D721Med (cell line): ENCODE measurements at regions not wholly inside any gene's neighbourhood (a gene's known extent, or its start where the extent isn't known, plus 50 kb on each side); places are given as distances from the start of the nearest gene placed in this dataset.
"Not testable (repeated sequence)": the region's sequence is repeated elsewhere in the genome, so short reads cannot be mapped to it uniquely, and the experiment has no call there.

Source experiments
- DNase-seq: peaks from one replicate; pipeline ENCODE4 v3.0.0; 2011; ENCODE audit warnings: low spot score; ENCODE audit not compliant: insufficient read length
- FAIRE-seq: peaks from 2 replicates; lab custom pipeline; 2011; peaks lifted over from hg19 to GRCh38; lab: Jason Lieb, UNC
- TF ChIP-seq, protein P1 (sequence below): IDR thresholded peaks from 2 replicates; pipeline ENCODE4 v1.5.1; 2012; ENCODE audit warnings: mild to moderate bottlenecking, control low read depth; ENCODE audit not compliant: insufficient read depth; ENCODE audit errors: missing control alignments

DNA sequence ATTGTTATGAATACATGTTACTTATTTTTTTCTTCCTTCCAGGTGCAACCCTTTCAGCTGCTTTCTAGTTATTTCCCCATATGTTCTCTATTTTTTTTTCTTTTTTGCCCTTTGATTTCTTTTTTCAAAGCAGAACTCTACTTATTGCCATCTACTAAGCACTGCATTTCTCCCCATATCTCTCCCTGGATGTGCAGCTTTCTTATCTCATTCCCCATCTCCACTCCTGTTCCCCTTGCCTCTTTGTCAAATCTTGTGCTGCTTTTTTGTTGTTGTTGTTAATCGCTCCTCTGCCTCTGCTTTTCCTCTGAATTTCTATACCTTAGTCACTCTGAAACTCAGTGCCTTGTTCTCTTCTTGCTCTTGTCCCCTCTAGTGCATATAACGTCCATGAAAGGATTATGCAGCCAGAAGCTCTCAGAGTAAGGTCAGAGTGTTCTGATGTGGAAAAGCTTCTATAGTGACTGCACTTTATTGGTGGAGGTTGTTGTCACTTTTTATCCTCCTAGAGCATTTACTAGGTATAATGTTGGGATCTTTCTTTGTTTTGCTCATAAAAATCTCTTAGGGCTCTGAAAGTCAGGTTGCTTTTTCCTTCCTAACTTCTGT, 51.1 kb upstream of the JADE1 start:
- DNase-seq (no peak), FAIRE-seq (no peak)
- TF ChIP-seq, protein P1, sequence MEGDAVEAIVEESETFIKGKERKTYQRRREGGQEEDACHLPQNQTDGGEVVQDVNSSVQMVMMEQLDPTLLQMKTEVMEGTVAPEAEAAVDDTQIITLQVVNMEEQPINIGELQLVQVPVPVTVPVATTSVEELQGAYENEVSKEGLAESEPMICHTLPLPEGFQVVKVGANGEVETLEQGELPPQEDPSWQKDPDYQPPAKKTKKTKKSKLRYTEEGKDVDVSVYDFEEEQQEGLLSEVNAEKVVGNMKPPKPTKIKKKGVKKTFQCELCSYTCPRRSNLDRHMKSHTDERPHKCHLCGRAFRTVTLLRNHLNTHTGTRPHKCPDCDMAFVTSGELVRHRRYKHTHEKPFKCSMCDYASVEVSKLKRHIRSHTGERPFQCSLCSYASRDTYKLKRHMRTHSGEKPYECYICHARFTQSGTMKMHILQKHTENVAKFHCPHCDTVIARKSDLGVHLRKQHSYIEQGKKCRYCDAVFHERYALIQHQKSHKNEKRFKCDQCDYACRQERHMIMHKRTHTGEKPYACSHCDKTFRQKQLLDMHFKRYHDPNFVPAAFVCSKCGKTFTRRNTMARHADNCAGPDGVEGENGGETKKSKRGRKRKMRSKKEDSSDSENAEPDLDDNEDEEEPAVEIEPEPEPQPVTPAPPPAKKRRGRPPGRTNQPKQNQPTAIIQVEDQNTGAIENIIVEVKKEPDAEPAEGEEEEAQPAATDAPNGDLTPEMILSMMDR, result no peak

- FAIRE-seq, result no peak
- no peak for DNase-seq
- TF ChIP-seq, protein P1, result no peak
These were observed 51.8 kb upstream of the JADE1 start for GRCh38 chr4:128757712-128758111.

DNA sequence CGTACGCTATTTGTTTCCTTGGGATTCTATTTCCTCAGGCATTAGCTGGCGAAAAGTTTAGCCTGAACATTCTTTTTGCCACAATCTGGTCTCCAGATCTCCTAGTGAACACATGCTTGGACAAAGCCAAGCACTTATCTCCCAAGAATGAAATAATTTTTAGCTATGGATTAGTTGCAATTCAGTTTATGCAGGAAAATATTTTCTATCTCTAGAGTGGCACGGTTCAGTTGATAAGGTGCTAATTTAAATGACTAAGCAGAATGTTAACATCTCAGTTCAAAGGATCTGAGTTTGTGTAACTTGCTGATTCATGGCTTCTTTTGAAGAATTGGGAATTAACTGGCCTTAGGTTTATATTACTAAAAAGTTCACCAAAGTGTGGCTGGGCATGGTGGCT, 58.1 kb upstream of the JADE1 start:
- TF ChIP-seq, protein P1, result no peak
- FAIRE-seq (no peak), DNase-seq (no peak)

GRCh38 chr4:128741748-128742147, 67.8 kb upstream of the JADE1 start:
- FAIRE-seq, DNase-seq: not testable (repeated sequence)

- no peak for FAIRE-seq
- no peak for DNase-seq
- TF ChIP-seq, protein P1, result no peak
These were observed 72.4 kb upstream of the JADE1 start for GRCh38 chr4:128737098-128737513.

DNA sequence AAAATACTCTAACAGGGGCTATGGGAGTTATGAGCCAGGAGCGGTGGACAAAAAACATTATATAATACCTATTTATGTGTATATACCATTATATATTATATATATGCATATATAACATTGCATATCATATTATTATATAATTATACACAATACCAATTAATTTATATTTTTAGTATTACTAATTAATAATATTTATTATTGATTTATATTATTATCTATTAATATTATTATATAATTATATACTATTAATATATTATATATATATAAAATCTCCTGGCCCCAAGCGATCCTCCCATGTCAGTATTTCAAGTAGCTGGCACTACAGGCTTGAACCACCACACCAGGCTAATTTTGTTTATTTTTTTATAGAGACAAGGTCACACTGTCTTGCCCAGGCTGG, 73.8 kb upstream of the JADE1 start:
- TF ChIP-seq, protein P1, result no peak
- FAIRE-seq (no peak), DNase-seq (no peak)

DNA sequence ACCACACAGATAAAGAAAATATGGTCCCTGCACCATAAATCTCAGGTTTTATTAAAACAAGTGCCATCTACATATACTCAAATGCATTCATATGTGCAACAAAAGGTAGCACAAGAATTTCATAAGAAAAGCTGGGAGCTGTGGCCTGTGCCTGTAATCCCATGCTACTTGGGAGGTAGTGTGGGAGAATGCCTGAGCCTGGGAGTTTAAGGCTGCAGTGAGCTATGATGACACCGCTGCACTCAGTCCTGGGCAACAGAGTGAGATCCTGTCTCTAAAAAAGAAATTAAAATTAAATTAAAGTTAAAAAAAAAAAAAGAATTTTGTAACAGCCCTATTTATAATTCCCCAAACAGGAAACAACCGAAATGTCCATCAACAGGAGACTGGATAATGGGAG, 81.3 kb upstream of the JADE1 start:
- DNase-seq (no peak), FAIRE-seq (no peak)
- TF ChIP-seq, protein P1, result no peak

DNA sequence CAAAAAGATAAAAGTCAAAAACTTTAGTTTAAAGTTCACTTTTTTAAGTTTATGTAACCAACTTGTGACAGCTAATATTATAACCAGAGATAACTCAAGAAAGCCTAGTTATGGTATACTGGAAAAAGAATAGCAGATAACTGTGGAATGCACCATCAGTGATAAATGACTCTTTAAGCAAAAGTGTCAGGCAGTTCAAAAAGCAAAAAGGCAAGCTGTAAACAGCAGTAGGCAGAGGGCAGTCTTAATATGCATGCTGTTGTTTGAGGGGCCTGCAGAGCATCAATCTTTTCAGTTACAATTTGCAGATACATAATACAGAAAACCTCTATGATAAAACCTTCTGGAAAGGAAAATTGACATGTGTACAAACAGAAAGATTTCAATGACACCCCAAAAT, 81.8 kb upstream of the JADE1 start:
- FAIRE-seq (no peak), DNase-seq (no peak)
- TF ChIP-seq, protein P1, result no peak
